Endothelial cell of umbilical vein (primary cell): ENCODE measurements at regions not wholly inside any gene's neighbourhood (a gene's known extent, or its start where the extent isn't known, plus 50 kb on each side); places are given as distances from the start of the nearest gene placed in this dataset.

Experiments
- BruUV-seq: library from RNA; stranded (reverse); fragments of 400-500 nt; replicated peaks from 2 replicates; lab custom pipeline; 2021; lab: Mats Ljungman, UMichigan
- CTCF ChIA-PET: fragments of 300-600, 350-600 bp; sonication (Branson Sonifier 250); formaldehyde crosslinking; loops from one replicate; lab custom pipeline; 2021; ENCODE audit warnings: antibody characterized with exemption, inconsistent platforms; lab: Charles Lee
- POLR2A ChIA-PET: fragments of 300-600, 350-600 bp; sonication (Branson Sonifier 250); formaldehyde crosslinking; loops from one replicate; lab custom pipeline; 2021; ENCODE audit warnings: antibody characterized with exemption, inconsistent platforms; lab: Charles Lee
- DNase-seq: peaks from one replicate; pipeline ENCODE4 v3.0.0-alpha.2; 2011; ENCODE audit warnings: low read depth, low spot score
- FAIRE-seq: peaks from 2 replicates; lab custom pipeline; 2011; peaks lifted over from hg19 to GRCh38; lab: Jason Lieb, UNC
- H2AFZ ChIP-seq: 2 replicates; pipeline ENCODE4 v1.6.0; 2012; ENCODE audit warnings: low read depth, low read length, control low read depth, inconsistent platforms
- H3K27ac ChIP-seq: 2 replicates; pipeline ENCODE4 v1.5.1; 2011; ENCODE audit warnings: low read depth, mild to moderate bottlenecking, control low read depth, low read length, moderate library complexity; ENCODE audit not compliant: insufficient read depth
- H3K27me3 ChIP-seq, 2 experiments: 2 replicates each; pipeline versions ENCODE4 v1.6.0 to v1.6.1; 2011; ENCODE audit warnings: low read length in 2 of 2, mixed read lengths in 1 of 2; ENCODE audit not compliant: control insufficient read depth in 2 of 2, insufficient read depth in 2 of 2
- H3K36me3 ChIP-seq, 2 experiments: 2 replicates in 1 of 2; 3 replicates in 1 of 2; pipeline ENCODE4 v1.5.1; 2011; ENCODE audit warnings: low read length in 2 of 2, mild to moderate bottlenecking in 1 of 2, moderate library complexity in 1 of 2; ENCODE audit not compliant: control insufficient read depth in 2 of 2, insufficient read depth in 2 of 2; ENCODE audit errors: extremely low read depth in 1 of 2
- H3K4me1 ChIP-seq: 3 replicates; pipeline ENCODE4 v1.5.1; 2011; ENCODE audit warnings: mild to moderate bottlenecking, low read length; ENCODE audit not compliant: control insufficient read depth, insufficient read depth; ENCODE audit errors: extremely low read depth
- H3K4me2 ChIP-seq: 2 replicates; pipeline ENCODE4 v1.6.1; 2011; ENCODE audit warnings: low read length, control low read depth, mixed read lengths; ENCODE audit not compliant: insufficient read depth
- H3K4me3 ChIP-seq, 3 experiments: fragments of 200-600 bp in 1 of 3; sonication (generic), shearing (Covaris generic) in 1 of 3; replicated peaks in 1 of 3; 2 replicates each; pipeline ENCODE4 v1.5.1; 2011 to 2016; ENCODE audit warnings: control low read depth in 3 of 3, low read length in 3 of 3, mild to moderate bottlenecking in 2 of 3, inconsistent platforms in 1 of 3, low read depth in 1 of 3, moderate library complexity in 1 of 3; ENCODE audit not compliant: insufficient read depth in 1 of 3
- H3K79me2 ChIP-seq: 2 replicates; pipeline ENCODE4 v1.6.0; 2012; ENCODE audit warnings: low read length, inconsistent platforms; ENCODE audit not compliant: control insufficient read depth, insufficient read depth
- H3K9ac ChIP-seq: replicated peaks from 2 replicates; pipeline ENCODE3; 2011; ENCODE audit warnings: low read length, control low read depth; ENCODE audit not compliant: insufficient read depth; ENCODE audit errors: extremely low read depth
- H3K9me1 ChIP-seq: replicated peaks from 3 replicates; pipeline ENCODE4 v1.6.0; 2011; ENCODE audit warnings: mild to moderate bottlenecking, low read length; ENCODE audit not compliant: control insufficient read depth, insufficient read depth; ENCODE audit errors: extremely low read depth
- H3K9me3 ChIP-seq: replicated peaks from 2 replicates; pipeline ENCODE4 v1.5.1; 2012; ENCODE audit warnings: low read length, inconsistent platforms; ENCODE audit not compliant: control insufficient read depth, insufficient read depth
- H4K20me1 ChIP-seq: replicated peaks from 2 replicates; pipeline ENCODE3; 2011; ENCODE audit warnings: mild to moderate bottlenecking, low read length; ENCODE audit not compliant: control insufficient read depth, insufficient read depth; ENCODE audit errors: extremely low read depth
- EZH2 ChIP-seq: IDR thresholded peaks from 2 replicates; pipeline ENCODE4 v1.6.1; 2012; ENCODE audit warnings: borderline replicate concordance, low read depth, mild to moderate bottlenecking, moderate library complexity, low read length, inconsistent platforms; ENCODE audit not compliant: severe bottlenecking
- FOS ChIP-seq: IDR thresholded peaks from 2 replicates; pipeline ENCODE4 v1.6.1; 2011; ENCODE audit warnings: mild to moderate bottlenecking, low read length, moderate library complexity, borderline replicate concordance; ENCODE audit not compliant: insufficient read depth
- GATA2 ChIP-seq: IDR thresholded peaks from 2 replicates; pipeline ENCODE4 v1.7.0; 2011; ENCODE audit warnings: low read depth, mild to moderate bottlenecking, moderate library complexity, mixed read lengths, low read length; ENCODE audit not compliant: insufficient read length, insufficient read depth
- JUN ChIP-seq: IDR thresholded peaks from 2 replicates; pipeline ENCODE4 v1.6.1; 2011; ENCODE audit warnings: borderline replicate concordance, low read depth; ENCODE audit not compliant: insufficient read length, insufficient read depth
- MYC ChIP-seq: IDR thresholded peaks from one replicate; pipeline ENCODE4 v1.6.1; 2011; ENCODE audit warnings: mild to moderate bottlenecking, low read depth, low read length
- POLR2A ChIP-seq: IDR thresholded peaks from 2 replicates; pipeline ENCODE4 v1.6.1; 2012; ENCODE audit warnings: low read depth, mild to moderate bottlenecking, control low read depth, low read length
- POLR2AphosphoS5 ChIP-seq: IDR thresholded peaks from 2 replicates; pipeline ENCODE4 v1.6.1; 2012; ENCODE audit warnings: low read depth, mild to moderate bottlenecking, control low read depth, low read length, moderate library complexity; ENCODE audit not compliant: insufficient read depth
- dilution Hi-C: fragments of 300-500 bp; cut with MboI; formaldehyde crosslinking; loops from one replicate; pipeline ENCODE4 v1.15.0; 2019; ENCODE audit warnings: low sequenced_read_pairs; ENCODE audit not compliant: extremely low pct_ligation_motif_present
- intact Hi-C: fragments of 100-400 bp; cut with micrococcal nuclease; formaldehyde crosslinking; loops from one replicate; pipeline ENCODE4 v1.10.0; 2022
- TF ChIP-seq, protein P1 (sequence below): IDR thresholded peaks from 2 replicates; pipeline ENCODE4 v1.6.1; 2011; ENCODE audit not compliant: insufficient read depth, insufficient read length
- TF ChIP-seq, protein P2 (sequence below), 2 donors: IDR thresholded peaks; 1 replicate in 1 of 2; 2 replicates in 1 of 2; pipeline ENCODE4 v1.5.1; 2011; ENCODE audit warnings: low read length in 2 of 2, mild to moderate bottlenecking in 2 of 2, moderate library complexity in 2 of 2, control low read depth in 1 of 2, inconsistent platforms in 1 of 2, low read depth in 1 of 2; ENCODE audit not compliant: insufficient read depth in 1 of 2; ENCODE audit errors: extremely low read depth in 1 of 2

DNA sequence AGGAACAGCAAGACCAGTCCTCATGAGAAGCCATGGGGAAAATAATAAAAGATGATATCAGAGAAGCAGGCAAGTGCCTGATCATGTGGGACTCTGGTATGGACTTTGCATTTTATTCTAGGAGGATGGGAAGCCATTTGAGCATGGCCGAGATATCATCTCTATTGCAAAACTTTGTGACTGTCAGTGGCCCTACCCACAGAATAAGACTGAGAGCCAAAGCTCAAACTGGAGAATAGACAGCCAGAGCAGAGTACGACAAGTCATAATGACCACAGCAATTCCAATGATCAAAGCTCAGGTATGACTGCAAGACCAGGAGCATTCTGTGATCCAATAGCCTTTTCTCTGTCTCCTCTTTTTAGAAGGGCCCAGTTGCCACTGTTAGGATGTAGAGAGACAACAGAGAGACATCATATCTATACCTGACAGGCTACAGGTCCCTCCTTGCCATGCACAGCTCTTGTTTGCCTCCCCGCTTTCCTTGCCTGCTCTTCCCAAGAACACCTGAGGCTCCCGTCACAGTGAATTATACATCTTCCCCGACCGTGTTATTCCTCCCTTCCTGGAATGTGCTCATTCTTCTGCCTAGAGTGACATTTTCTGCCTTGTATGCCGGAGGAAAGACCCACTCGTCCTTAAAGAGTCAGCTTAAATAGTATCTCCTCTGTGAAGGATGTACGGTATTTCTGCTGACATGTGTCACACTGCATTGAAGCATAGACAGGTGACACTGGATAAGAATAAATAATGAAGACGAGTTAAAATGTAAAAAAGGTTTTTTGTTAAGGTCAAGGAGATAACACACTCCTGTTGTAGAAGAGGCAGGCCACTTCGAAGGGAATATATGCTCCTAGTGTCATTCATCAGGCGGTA, 248.7 kb upstream of the MAP3K1 start:
- Histone ChIP-seq H3K9me3 (no peaks in the 10 kb centered on the region), H4K20me1 (no peaks in the 10 kb centered on the region), H3K27ac (no peak overlapping the region), H3K4me3 (no peak overlapping the region), H3K36me3 (no peaks in the 10 kb centered on the region), H3K79me2 (no peaks in the 10 kb centered on the region), H3K27me3 (peaks cover 3 to 12% of the 10 kb centered on the region in 2 experiments), H3K4me2 (no peak overlapping the region), H3K9ac (no peak overlapping the region), H2AFZ (no peak overlapping the region), H3K4me1 (peaks cover 14% of the 10 kb centered on the region), H3K9me1 (no peaks in the 10 kb centered on the region)
- DNase-seq, result no peak
- dilution Hi-C loops (no loop called here), intact Hi-C loops (no loop called here)
- ChIA-PET POLR2A (no interaction called here), CTCF (interaction anchor here (2.0 kb wide), 1 partner anchor 272 kb away, joined by 4 read pairs; no protein-coding TSS in a partner anchor)
- FAIRE-seq, result no peak
- BruUV-seq, result no TSS peak
- TF ChIP-seq MYC, result no peak
- TF ChIP-seq FOS, result no peak

DNA sequence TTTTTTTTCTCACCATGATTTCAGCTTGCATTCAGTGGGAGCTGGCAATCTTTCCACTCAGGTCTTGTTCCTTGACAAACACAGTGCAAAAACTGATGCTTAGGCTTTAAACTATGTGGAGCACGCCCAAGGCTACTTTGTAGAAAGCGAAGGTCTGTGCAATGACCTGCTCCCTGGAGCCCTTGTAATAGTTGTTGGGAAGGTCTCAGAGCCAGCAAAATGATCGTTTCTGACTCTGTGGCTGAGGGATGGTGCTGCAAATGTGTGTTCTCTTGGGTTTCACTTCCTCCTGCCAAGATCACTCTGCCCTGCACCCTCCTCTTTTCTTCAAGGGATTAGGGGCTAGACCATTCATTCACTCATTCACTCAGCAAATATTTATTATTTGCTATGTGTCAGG, 249.7 kb upstream of the MAP3K1 start:
- dilution Hi-C loops, result no loop called here
- no peaks in the 10 kb centered on the region for H3K9me3 ChIP-seq
- FAIRE-seq, result no peak
- ChIA-PET CTCF (interaction anchor here (2.0 kb wide), 1 partner anchor 273 kb away, joined by 4 read pairs; no protein-coding TSS in a partner anchor), POLR2A (no interaction called here)
- H3K36me3 ChIP-seq, result no peaks in the 10 kb centered on the region
- intact Hi-C loops, result no loop called here
- H3K9ac ChIP-seq, result no peak overlapping the region
- H2AFZ ChIP-seq, result no peak overlapping the region
- peaks cover 5 to 15% of the 10 kb centered on the region in 2 experiments for H3K27me3 ChIP-seq
- no peaks in the 10 kb centered on the region for H4K20me1 ChIP-seq
- no TSS peak for BruUV-seq
- no peaks in the 10 kb centered on the region for H3K9me1 ChIP-seq
- H3K4me3 ChIP-seq, result no peak overlapping the region
- DNase-seq, result no peak
- H3K4me2 ChIP-seq, result no peak overlapping the region
- no peak overlapping the region for H3K27ac ChIP-seq
- H3K4me1 ChIP-seq, result peaks cover 14% of the 10 kb centered on the region
- no peak for TF ChIP-seq GATA2
- no peak for TF ChIP-seq FOS
- no peak for TF ChIP-seq EZH2
- TF ChIP-seq, protein P1, sequence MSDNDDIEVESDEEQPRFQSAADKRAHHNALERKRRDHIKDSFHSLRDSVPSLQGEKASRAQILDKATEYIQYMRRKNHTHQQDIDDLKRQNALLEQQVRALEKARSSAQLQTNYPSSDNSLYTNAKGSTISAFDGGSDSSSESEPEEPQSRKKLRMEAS, result no peak
- TF ChIP-seq POLR2A, result no peak
- no peak for TF ChIP-seq POLR2AphosphoS5
- no peak for TF ChIP-seq JUN
- TF ChIP-seq MYC, result no peak
- TF ChIP-seq, protein P2, sequence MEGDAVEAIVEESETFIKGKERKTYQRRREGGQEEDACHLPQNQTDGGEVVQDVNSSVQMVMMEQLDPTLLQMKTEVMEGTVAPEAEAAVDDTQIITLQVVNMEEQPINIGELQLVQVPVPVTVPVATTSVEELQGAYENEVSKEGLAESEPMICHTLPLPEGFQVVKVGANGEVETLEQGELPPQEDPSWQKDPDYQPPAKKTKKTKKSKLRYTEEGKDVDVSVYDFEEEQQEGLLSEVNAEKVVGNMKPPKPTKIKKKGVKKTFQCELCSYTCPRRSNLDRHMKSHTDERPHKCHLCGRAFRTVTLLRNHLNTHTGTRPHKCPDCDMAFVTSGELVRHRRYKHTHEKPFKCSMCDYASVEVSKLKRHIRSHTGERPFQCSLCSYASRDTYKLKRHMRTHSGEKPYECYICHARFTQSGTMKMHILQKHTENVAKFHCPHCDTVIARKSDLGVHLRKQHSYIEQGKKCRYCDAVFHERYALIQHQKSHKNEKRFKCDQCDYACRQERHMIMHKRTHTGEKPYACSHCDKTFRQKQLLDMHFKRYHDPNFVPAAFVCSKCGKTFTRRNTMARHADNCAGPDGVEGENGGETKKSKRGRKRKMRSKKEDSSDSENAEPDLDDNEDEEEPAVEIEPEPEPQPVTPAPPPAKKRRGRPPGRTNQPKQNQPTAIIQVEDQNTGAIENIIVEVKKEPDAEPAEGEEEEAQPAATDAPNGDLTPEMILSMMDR (IDR thresholded peaks at IDR 0.05; ENCODE audit: extremely low read depth in 1 of 2, insufficient read depth in 1 of 2, low read depth in 1 of 2, low read length in 2 of 2), result no peak
- H3K79me2 ChIP-seq, result no peaks in the 10 kb centered on the region
